Small intestine (tissue), 7 donors: ENCODE measurements at regions not wholly inside any gene's neighbourhood (a gene's known extent, or its start where the extent isn't known, plus 50 kb on each side); places are given as distances from the start of the nearest gene placed in this dataset.

ENCODE experiments used
- DNase-seq, 2 donors: peaks; one replicate each; pipeline versions ENCODE4 v3.0.0 to v3.0.0-alpha.2; 2013
- FAIRE-seq: peaks from 2 replicates; lab custom pipeline; 2012; peaks lifted over from hg19 to GRCh38; lab: Jason Lieb, UNC
- H3K27ac ChIP-seq, 3 donors: one replicate each; pipeline ENCODE4 v1.5.1; 2013; ENCODE audit warnings: low read length in 2 of 3, mild to moderate bottlenecking in 2 of 3, control low read depth in 1 of 3, inconsistent platforms in 1 of 3, low read depth in 1 of 3, moderate library complexity in 1 of 3
- H3K27me3 ChIP-seq, 3 donors: one replicate each; pipeline ENCODE4 v1.6.1; 2013; ENCODE audit warnings: low read length in 3 of 3, inconsistent platforms in 1 of 3; ENCODE audit not compliant: control insufficient read depth in 3 of 3, insufficient read depth in 3 of 3
- H3K36me3 ChIP-seq, 3 donors: one replicate each; pipeline ENCODE4 v1.6.1; 2013; ENCODE audit warnings: low read length in 3 of 3, inconsistent platforms in 1 of 3, low read depth in 1 of 3, mild to moderate bottlenecking in 1 of 3, moderate library complexity in 1 of 3; ENCODE audit not compliant: control insufficient read depth in 3 of 3, insufficient read depth in 2 of 3
- H3K4me1 ChIP-seq, 3 donors: one replicate each; pipeline ENCODE4 v1.6.1; 2013; ENCODE audit warnings: low read length in 2 of 3, inconsistent platforms in 1 of 3, low read depth in 1 of 3, mild to moderate bottlenecking in 1 of 3, moderate library complexity in 1 of 3; ENCODE audit not compliant: control insufficient read depth in 3 of 3, insufficient read depth in 2 of 3
- H3K4me3 ChIP-seq, 3 donors: one replicate each; pipeline ENCODE4 v1.5.1; 2013; ENCODE audit warnings: low read length in 3 of 3, control low read depth in 1 of 3, inconsistent platforms in 1 of 3, low read depth in 1 of 3, mild to moderate bottlenecking in 1 of 3, moderate library complexity in 1 of 3
- H3K9me3 ChIP-seq, 2 donors: one replicate each; pipeline ENCODE4 v1.6.1; 2013; ENCODE audit warnings: low read depth in 1 of 2, low read length in 1 of 2; ENCODE audit not compliant: control insufficient read depth in 2 of 2, insufficient read depth in 1 of 2
- WGBS, 3 donors: extraction: QIAGEN DNeasy Blood & Tissue Kit; methylation state at CpG; one replicate each; pipeline ENCODE4 v1.1.7; 2013; 5-methylcytosine and 5-hydroxymethylcytosine counted together
- donor health status: healthy with polysubstance abuse.
- donor health status: control.
- donor health status: control.
- donor health status: Bipolar disorder and iron deficiency.
- donor health status: healthy.

- Histone ChIP-seq H3K27me3 (no peaks in the 10 kb centered on the region), H3K36me3 (no peaks in the 10 kb centered on the region), H3K9me3 (peaks cover 0 to 9% of the 10 kb centered on the region in 2 donors), H3K27ac (peak overlapping the region; percentile 43 to 65 (median 55)), H3K4me3 (no peak overlapping the region), H3K4me1 (peaks cover 4 to 46% (median 8%) of the 10 kb centered on the region in 3 donors)
- DNase-seq (peak; percentile 71 to 79), FAIRE-seq (no peak)
- 41 to 64% (median 55%) methylated on average over 5 of the region's 5 CpGs for WGBS, 3 donors
Observed at GRCh38 chr4:38275331-38276100, 315.3 kb downstream of the PTTG2 start.

GRCh38 chr4:38278255-38278654 lies 318.1 kb downstream of the PTTG2 start:
- FAIRE-seq (no peak), DNase-seq (peak in 1 of 2 donors; percentile 73)
- Histone ChIP-seq H3K27me3 (no peaks in the 10 kb centered on the region), H3K27ac (peak overlapping the region in 2 of 3 donors; percentile 65 to 79), H3K36me3 (no peaks in the 10 kb centered on the region), H3K9me3 (peaks cover 0 to 9% of the 10 kb centered on the region in 2 donors), H3K4me3 (no peak overlapping the region), H3K4me1 (peaks cover 4 to 51% (median 11%) of the 10 kb centered on the region in 3 donors)
- WGBS, 3 donors, result 49 to 64% (median 50%) methylated on average over 4 of the region's 4 CpGs

- H3K27me3 ChIP-seq, result no peaks in the 10 kb centered on the region
- FAIRE-seq, result no peak
- 48 to 78% (median 57%) methylated on average over 8 of the region's 8 CpGs for WGBS, 3 donors
- H3K4me1 ChIP-seq, result peaks cover 4 to 51% (median 11%) of the 10 kb centered on the region in 3 donors
- no peak overlapping the region for H3K4me3 ChIP-seq
- H3K27ac ChIP-seq, result peak overlapping the region; percentile 89 to 96 (median 90)
- DNase-seq, result no peak
- no peaks in the 10 kb centered on the region for H3K36me3 ChIP-seq
- H3K9me3 ChIP-seq, result peaks cover 0 to 9% of the 10 kb centered on the region in 2 donors
Observed at GRCh38 chr4:38279077-38279476, 318.9 kb downstream of the PTTG2 start.

GRCh38 chr4:38279650-38280322 lies 319.6 kb downstream of the PTTG2 start:
- peak overlapping the region; percentile 89 to 96 (median 90) for H3K27ac ChIP-seq
- no peaks in the 10 kb centered on the region for H3K27me3 ChIP-seq
- H3K36me3 ChIP-seq, result no peaks in the 10 kb centered on the region
- H3K9me3 ChIP-seq, result peaks cover 0 to 9% of the 10 kb centered on the region in 2 donors
- FAIRE-seq, result no peak
- peaks cover 4 to 47% (median 11%) of the 10 kb centered on the region in 3 donors for H3K4me1 ChIP-seq
- H3K4me3 ChIP-seq, result no peak overlapping the region
- peak; percentile 96 to 99 for DNase-seq
- WGBS, 3 donors, result 12 to 61% (median 39%) methylated on average over 9 of the region's 9 CpGs

- Histone ChIP-seq H3K4me1 (peaks cover 3 to 41% (median 11%) of the 10 kb centered on the region in 3 donors), H3K27ac (peak overlapping the region; percentile 77 to 96 (median 90)), H3K4me3 (no peak overlapping the region), H3K36me3 (no peaks in the 10 kb centered on the region), H3K9me3 (peaks cover 0 to 9% of the 10 kb centered on the region in 2 donors), H3K27me3 (no peaks in the 10 kb centered on the region)
- 57 to 76% (median 65%) methylated on average over 4 of the region's 4 CpGs for WGBS, 3 donors
- no peak for FAIRE-seq
- DNase-seq, result no peak
Observed at GRCh38 chr4:38280323-38280706, 320.1 kb downstream of the PTTG2 start.

- Histone ChIP-seq H3K9me3 (peaks cover 0 to 9% of the 10 kb centered on the region in 2 donors), H3K36me3 (no peaks in the 10 kb centered on the region), H3K4me3 (no peak overlapping the region), H3K27ac (peak overlapping the region in 2 of 3 donors; percentile 27 to 90), H3K27me3 (no peaks in the 10 kb centered on the region), H3K4me1 (peaks cover 0 to 29% (median 7%) of the 10 kb centered on the region in 3 donors)
- FAIRE-seq (no peak), DNase-seq (peak; percentile 29 to 44)
- WGBS, 3 donors, result 34 to 51% (median 42%) methylated on average over 2 of the region's 2 CpGs
Observed at GRCh38 chr4:38281371-38282071, 321.3 kb downstream of the PTTG2 start.

GRCh38 chr4:38283724-38284123 lies 323.5 kb downstream of the PTTG2 start:
- H3K9me3 ChIP-seq, result no peaks in the 10 kb centered on the region
- no peak for DNase-seq
- no peaks in the 10 kb centered on the region for H3K27me3 ChIP-seq
- no peak overlapping the region for H3K27ac ChIP-seq
- H3K36me3 ChIP-seq, result no peaks in the 10 kb centered on the region
- no peak overlapping the region for H3K4me3 ChIP-seq
- peaks cover 0 to 17% (median 5%) of the 10 kb centered on the region in 3 donors for H3K4me1 ChIP-seq
- FAIRE-seq, result no peak
- WGBS, 3 donors, result 86 to 92% (median 91%) methylated on average over 3 of the region's 3 CpGs
